Osteocyte (in vitro differentiated cells): ENCODE measurements at regions not wholly inside any gene's neighbourhood (a gene's known extent, or its start where the extent isn't known, plus 50 kb on each side); places are given as distances from the start of the nearest gene placed in this dataset.
A peak's percentile ranks its signal among the peaks of the same experiment; 100 is the strongest.

Experiments used
- DNase-seq: peaks from one replicate; pipeline ENCODE4 v3.0.0; 2021; ENCODE audit warnings: mixed read lengths; ENCODE audit not compliant: unreplicated experiment; ENCODE audit errors: extremely low spot score
- H3K27ac Mint-ChIP-seq: one replicate; pipeline ENCODE4 v1.8.0; 2021; ENCODE audit warnings: mild to moderate bottlenecking, mixed read lengths; ENCODE audit not compliant: unreplicated experiment
- H3K27me3 Mint-ChIP-seq: one replicate; pipeline ENCODE4 v1.8.0; 2021; ENCODE audit warnings: mixed read lengths; ENCODE audit not compliant: unreplicated experiment
- H3K36me3 Mint-ChIP-seq: one replicate; pipeline ENCODE4 v1.8.0; 2021; ENCODE audit warnings: mixed read lengths; ENCODE audit not compliant: unreplicated experiment
- H3K4me1 Mint-ChIP-seq: one replicate; pipeline ENCODE4 v1.8.0; 2021; ENCODE audit warnings: mixed read lengths; ENCODE audit not compliant: unreplicated experiment
- H3K4me3 Mint-ChIP-seq: one replicate; pipeline ENCODE4 v1.8.0; 2021; ENCODE audit warnings: mild to moderate bottlenecking, moderate library complexity, mixed read lengths; ENCODE audit not compliant: unreplicated experiment
- H3K9me3 Mint-ChIP-seq: one replicate; pipeline ENCODE4 v1.8.0; 2021; ENCODE audit warnings: mixed read lengths; ENCODE audit not compliant: unreplicated experiment
- CTCF ChIP-seq: fragments of 200-600 bp; sonication (generic); IDR thresholded peaks from 2 replicates; pipeline ENCODE4 v1.5.0; 2021; ENCODE audit warnings: antibody characterized with exemption, mild to moderate bottlenecking, moderate library complexity

- Mint-ChIP-seq H3K27ac (peak overlapping the region; percentile 86), H3K4me1 (peaks cover 45% of the 10 kb centered on the region), H3K27me3 (no peaks in the 10 kb centered on the region), H3K4me3 (no peak overlapping the region), H3K36me3 (no peaks in the 10 kb centered on the region), H3K9me3 (no peaks in the 10 kb centered on the region)
- no peak for DNase-seq
- TF ChIP-seq CTCF = no peak
Measured at GRCh38 chr6:134420614-134421181, 102.8 kb upstream of the SGK1 start.

- DNase-seq = no peak
- H3K36me3 Mint-ChIP-seq = no peaks in the 10 kb centered on the region
- no peaks in the 10 kb centered on the region for H3K27me3 Mint-ChIP-seq
- H3K4me1 Mint-ChIP-seq = peaks cover 37% of the 10 kb centered on the region
- no peak overlapping the region for H3K4me3 Mint-ChIP-seq
- TF ChIP-seq CTCF = no peak
- no peak overlapping the region for H3K27ac Mint-ChIP-seq
- H3K9me3 Mint-ChIP-seq = no peaks in the 10 kb centered on the region
Measured at GRCh38 chr6:134419716-134420115, 101.8 kb upstream of the SGK1 start.

GRCh38 chr6:134416418-134417154 is 98.7 kb upstream of the SGK1 start:
- DNase-seq = no peak
- H3K4me1 Mint-ChIP-seq = peaks cover 15% of the 10 kb centered on the region
- H3K36me3 Mint-ChIP-seq = no peaks in the 10 kb centered on the region
- no peak overlapping the region for H3K27ac Mint-ChIP-seq
- H3K9me3 Mint-ChIP-seq = no peaks in the 10 kb centered on the region
- H3K4me3 Mint-ChIP-seq = no peak overlapping the region
- TF ChIP-seq CTCF = no peak
- no peaks in the 10 kb centered on the region for H3K27me3 Mint-ChIP-seq

GRCh38 chr6:134415656-134416055 is 97.7 kb upstream of the SGK1 start:
- Mint-ChIP-seq H3K27me3 (no peaks in the 10 kb centered on the region), H3K27ac (no peak overlapping the region), H3K4me1 (peaks cover 8% of the 10 kb centered on the region), H3K4me3 (no peak overlapping the region), H3K9me3 (no peaks in the 10 kb centered on the region), H3K36me3 (no peaks in the 10 kb centered on the region)
- DNase-seq = no peak
- TF ChIP-seq CTCF = no peak

- Mint-ChIP-seq H3K4me1 (peaks cover 11% of the 10 kb centered on the region), H3K36me3 (no peaks in the 10 kb centered on the region), H3K4me3 (no peak overlapping the region), H3K27me3 (no peaks in the 10 kb centered on the region), H3K27ac (no peak overlapping the region), H3K9me3 (no peaks in the 10 kb centered on the region)
- no peak for DNase-seq
- no peak for TF ChIP-seq CTCF
Measured at GRCh38 chr6:134415194-134415593, 97.3 kb upstream of the SGK1 start.
